Upper lobe of right lung (tissue), 1 donor: ENCODE measurements at regions not wholly inside any gene's neighbourhood (a gene's known extent, or its start where the extent isn't known, plus 50 kb on each side); places are given as distances from the start of the nearest gene placed in this dataset.

Experiments
- ATAC-seq: fragments of 200-7000 bp; cut with Tn5 transposase; one replicate; pipeline ENCODE4 v1.9.1; 2020; ENCODE audit warnings: mild to moderate bottlenecking, moderate library complexity
- DNase-seq: peaks from one replicate; pipeline ENCODE4 v3.0.0-alpha.2; 2020
- H3K27ac ChIP-seq: fragments of 200-600 bp; one replicate; pipeline ENCODE4 v1.8.0; 2022
- H3K27me3 ChIP-seq: fragments of 200-600 bp; one replicate; pipeline ENCODE4 v1.8.0; 2022; ENCODE audit warnings: mild to moderate bottlenecking
- H3K36me3 ChIP-seq: fragments of 200-600 bp; one replicate; pipeline ENCODE4 v1.8.0; 2022
- H3K4me1 ChIP-seq: fragments of 200-600 bp; one replicate; pipeline ENCODE4 v1.8.0; 2022
- H3K4me3 ChIP-seq: fragments of 200-600 bp; one replicate; pipeline ENCODE4 v1.8.0; 2022; ENCODE audit warnings: mild to moderate bottlenecking
- H3K9me3 ChIP-seq: fragments of 200-600 bp; one replicate; pipeline ENCODE4 v1.8.0; 2022
- intact Hi-C: fragments of 100-400 bp; cut with DNase I; formaldehyde crosslinking; loops from one replicate; pipeline ENCODE4 v1.11.0; 2022
- TF ChIP-seq, protein P1 (sequence below): fragments of 200-600 bp; IDR thresholded peaks from one replicate; pipeline ENCODE4 v1.8.0; 2022; ENCODE audit warnings: antibody characterized with exemption
- donor health status: DM: no; HTN: yes; CAD: no; lungs with severe emphysema.

GRCh38 chr5:128632264-128632663, 94.2 kb upstream of the FBN2 start:
- Histone ChIP-seq H3K27ac (no peak overlapping the region), H3K4me1 (no peaks in the 10 kb centered on the region), H3K36me3 (no peaks in the 10 kb centered on the region), H3K27me3 (no peaks in the 10 kb centered on the region), H3K9me3 (no peaks in the 10 kb centered on the region), H3K4me3 (no peak overlapping the region)
- intact Hi-C loops = no loop called here
- no peak for ATAC-seq
- no peak for DNase-seq
- TF ChIP-seq, protein P1, sequence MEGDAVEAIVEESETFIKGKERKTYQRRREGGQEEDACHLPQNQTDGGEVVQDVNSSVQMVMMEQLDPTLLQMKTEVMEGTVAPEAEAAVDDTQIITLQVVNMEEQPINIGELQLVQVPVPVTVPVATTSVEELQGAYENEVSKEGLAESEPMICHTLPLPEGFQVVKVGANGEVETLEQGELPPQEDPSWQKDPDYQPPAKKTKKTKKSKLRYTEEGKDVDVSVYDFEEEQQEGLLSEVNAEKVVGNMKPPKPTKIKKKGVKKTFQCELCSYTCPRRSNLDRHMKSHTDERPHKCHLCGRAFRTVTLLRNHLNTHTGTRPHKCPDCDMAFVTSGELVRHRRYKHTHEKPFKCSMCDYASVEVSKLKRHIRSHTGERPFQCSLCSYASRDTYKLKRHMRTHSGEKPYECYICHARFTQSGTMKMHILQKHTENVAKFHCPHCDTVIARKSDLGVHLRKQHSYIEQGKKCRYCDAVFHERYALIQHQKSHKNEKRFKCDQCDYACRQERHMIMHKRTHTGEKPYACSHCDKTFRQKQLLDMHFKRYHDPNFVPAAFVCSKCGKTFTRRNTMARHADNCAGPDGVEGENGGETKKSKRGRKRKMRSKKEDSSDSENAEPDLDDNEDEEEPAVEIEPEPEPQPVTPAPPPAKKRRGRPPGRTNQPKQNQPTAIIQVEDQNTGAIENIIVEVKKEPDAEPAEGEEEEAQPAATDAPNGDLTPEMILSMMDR = no peak

DNA sequence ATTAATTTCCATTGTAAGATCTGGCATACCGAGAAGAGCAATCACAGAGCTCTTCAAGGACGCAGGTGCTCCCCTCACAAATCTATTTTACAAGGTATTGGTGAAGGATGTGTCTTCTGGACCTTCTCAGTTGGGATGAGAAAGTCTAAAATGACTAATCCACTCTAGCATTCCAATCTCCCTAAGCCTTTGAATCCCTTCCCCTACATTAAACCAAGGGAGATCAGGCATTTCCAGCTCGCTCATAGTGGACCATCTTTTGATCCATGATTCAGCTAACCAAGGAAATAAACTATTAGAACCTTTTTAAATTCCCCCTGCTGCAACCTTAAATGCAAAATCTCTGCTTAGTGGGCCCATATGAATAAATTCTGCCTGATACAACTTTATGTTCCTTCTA, 95.9 kb upstream of the FBN2 start:
- TF ChIP-seq, protein P1 = no peak
- ATAC-seq = no peak

GRCh38 chr5:128635379-128635778, 97.3 kb upstream of the FBN2 start:
- intact Hi-C loops = no loop called here
- no peak overlapping the region for H3K4me3 ChIP-seq

More for the DNA sequence above, 95.9 kb upstream of the FBN2 start:
- Histone ChIP-seq H3K36me3 (no peaks in the 10 kb centered on the region), H3K4me1 (no peaks in the 10 kb centered on the region), H3K27me3 (no peaks in the 10 kb centered on the region), H3K4me3 (no peak overlapping the region), H3K27ac (no peak overlapping the region), H3K9me3 (no peaks in the 10 kb centered on the region)
- DNase-seq = no peak
- intact Hi-C loops = no loop called here

GRCh38 chr5:128636361-128636760, 98.3 kb upstream of the FBN2 start:
- intact Hi-C loops = no loop called here
- DNase-seq (no peak), ATAC-seq (no peak)
- no peaks in the 10 kb centered on the region for H3K4me1 ChIP-seq
- no peaks in the 10 kb centered on the region for H3K36me3 ChIP-seq
- H3K27ac ChIP-seq = no peak overlapping the region
- no peak overlapping the region for H3K4me3 ChIP-seq
- TF ChIP-seq, protein P1 = no peak
- H3K27me3 ChIP-seq = no peaks in the 10 kb centered on the region
- H3K9me3 ChIP-seq = no peaks in the 10 kb centered on the region

More at GRCh38 chr5:128635379-128635778, 97.3 kb upstream of the FBN2 start:
- TF ChIP-seq, protein P1 = no peak
- no peak for DNase-seq
- H3K27me3 ChIP-seq = no peaks in the 10 kb centered on the region
- no peak overlapping the region for H3K27ac ChIP-seq
- no peaks in the 10 kb centered on the region for H3K36me3 ChIP-seq
- H3K9me3 ChIP-seq = no peaks in the 10 kb centered on the region
- ATAC-seq = no peak
- no peaks in the 10 kb centered on the region for H3K4me1 ChIP-seq

- TF ChIP-seq, protein P1 = no peak
- ATAC-seq (no peak), DNase-seq (no peak)
- Histone ChIP-seq H3K9me3 (no peaks in the 10 kb centered on the region), H3K27me3 (no peaks in the 10 kb centered on the region), H3K27ac (no peak overlapping the region), H3K4me3 (no peak overlapping the region), H3K36me3 (no peaks in the 10 kb centered on the region), H3K4me1 (no peaks in the 10 kb centered on the region)
- intact Hi-C loops = no loop called here
Observed at GRCh38 chr5:128637031-128637430, 99.0 kb upstream of the FBN2 start.

GRCh38 chr5:128641861-128642260, 103.8 kb upstream of the FBN2 start:
- Histone ChIP-seq H3K36me3 (no peaks in the 10 kb centered on the region), H3K27me3 (no peaks in the 10 kb centered on the region), H3K4me3 (no peak overlapping the region), H3K9me3 (no peaks in the 10 kb centered on the region), H3K27ac (no peak overlapping the region), H3K4me1 (no peaks in the 10 kb centered on the region)
- intact Hi-C loops = no loop called here
- DNase-seq = no peak
- no peak for ATAC-seq
- TF ChIP-seq, protein P1 = no peak
